Liver (tissue), 8 donors: ENCODE measurements at regions not wholly inside any gene's neighbourhood (a gene's known extent, or its start where the extent isn't known, plus 50 kb on each side); places are given as distances from the start of the nearest gene placed in this dataset.
"Not testable (repeated sequence)": the region's sequence is repeated elsewhere in the genome, so short reads cannot be mapped to it uniquely, and the experiment has no call there.

Experiments
- DNase-seq: peaks from one replicate; pipeline ENCODE4 v3.0.0-alpha.2; 2017; ENCODE audit warnings: low spot score
- H3K27ac ChIP-seq, 2 donors: one replicate each; pipeline ENCODE4 v1.7.0; 2013; ENCODE audit warnings: inconsistent platforms in 2 of 2, low read length in 2 of 2, control low read depth in 1 of 2, low read depth in 1 of 2, mild to moderate bottlenecking in 1 of 2
- H3K27me3 ChIP-seq, 4 donors: one replicate each; pipeline versions ENCODE4 v1.6.1 to v1.7.0; 2013; ENCODE audit warnings: low read length in 3 of 4, inconsistent platforms in 1 of 4, mild to moderate bottlenecking in 1 of 4, moderate library complexity in 1 of 4; ENCODE audit not compliant: control insufficient read depth in 4 of 4, insufficient read depth in 4 of 4
- H3K36me3 ChIP-seq, 4 donors: one replicate each; pipeline versions ENCODE4 v1.6.1 to v1.7.0; 2013; ENCODE audit warnings: low read length in 3 of 4, mild to moderate bottlenecking in 3 of 4, low read depth in 1 of 4, moderate library complexity in 1 of 4; ENCODE audit not compliant: control insufficient read depth in 4 of 4, insufficient read depth in 3 of 4
- H3K4me1 ChIP-seq, 4 donors: one replicate each; pipeline versions ENCODE4 v1.6.1 to v1.7.0; 2013; ENCODE audit warnings: low read length in 3 of 4, mild to moderate bottlenecking in 3 of 4, moderate library complexity in 1 of 4; ENCODE audit not compliant: control insufficient read depth in 4 of 4, insufficient read depth in 4 of 4
- H3K4me3 ChIP-seq, 3 donors: one replicate each; pipeline versions ENCODE4 v1.6.1 to v1.7.0; 2013; ENCODE audit warnings: low read length in 3 of 3, control low read depth in 1 of 3, low read depth in 1 of 3, mild to moderate bottlenecking in 1 of 3
- H3K9ac ChIP-seq, 2 donors: one replicate each; pipeline ENCODE4 v1.7.0; 2013; ENCODE audit warnings: low read length in 2 of 2, mild to moderate bottlenecking in 2 of 2, moderate library complexity in 2 of 2, control low read depth in 1 of 2, low read depth in 1 of 2
- H3K9me3 ChIP-seq, 4 donors: one replicate each; pipeline versions ENCODE4 v1.6.1 to v1.7.0; 2013; ENCODE audit warnings: low read length in 3 of 4; ENCODE audit not compliant: control insufficient read depth in 4 of 4
- CTCF ChIP-seq: fragments of 150-350 bp; IDR thresholded peaks from 2 replicates; pipeline ENCODE4 v1.5.1; 2017; ENCODE audit warnings: improper control_type of control experiment, low read depth, low read length; ENCODE audit not compliant: missing input control
- EGR1 ChIP-seq, 2 donors: IDR thresholded peaks; 2 replicates each; pipeline ENCODE4 v1.6.1; 2016 to 2018; ENCODE audit warnings: antibody characterized with exemption in 2 of 2, low read depth in 2 of 2
- FOXA2 ChIP-seq: IDR thresholded peaks from 2 replicates; pipeline ENCODE4 v1.6.1; 2016; ENCODE audit warnings: antibody characterized with exemption
- HNF4A ChIP-seq, 2 donors: conservative IDR thresholded peaks; 2 replicates each; pipeline ENCODE4 v1.6.1; 2016; ENCODE audit warnings: antibody characterized with exemption in 2 of 2, mild to moderate bottlenecking in 2 of 2
- MAX ChIP-seq: IDR thresholded peaks from 2 replicates; pipeline ENCODE4 v1.6.1; 2016; ENCODE audit warnings: antibody characterized with exemption
- NR2F2 ChIP-seq: IDR thresholded peaks from 2 replicates; pipeline ENCODE4 v1.6.1; 2016; ENCODE audit warnings: antibody characterized with exemption
- RAD21 ChIP-seq, 2 donors: IDR thresholded peaks; 2 replicates each; pipeline ENCODE4 v1.6.1; 2016; ENCODE audit warnings: antibody characterized with exemption in 2 of 2, mild to moderate bottlenecking in 2 of 2
- REST ChIP-seq: IDR thresholded peaks from 2 replicates; pipeline ENCODE4 v1.6.1; 2016; ENCODE audit warnings: antibody characterized with exemption, mild to moderate bottlenecking
- RXRA ChIP-seq, 2 donors: IDR thresholded peaks; 2 replicates each; pipeline ENCODE4 v1.6.1; 2017 to 2018; ENCODE audit warnings: antibody characterized with exemption in 2 of 2, mild to moderate bottlenecking in 1 of 2
- SP1 ChIP-seq: IDR thresholded peaks from 2 replicates; pipeline ENCODE4 v1.6.1; 2018; ENCODE audit warnings: antibody characterized with exemption, mild to moderate bottlenecking
- TAF1 ChIP-seq: conservative IDR thresholded peaks from 2 replicates; pipeline ENCODE4 v1.6.1; 2016; ENCODE audit warnings: antibody characterized with exemption, mild to moderate bottlenecking
- YY1 ChIP-seq: IDR thresholded peaks from 2 replicates; pipeline ENCODE4 v1.6.1; 2016; ENCODE audit warnings: antibody characterized with exemption, mild to moderate bottlenecking
- ZBTB33 ChIP-seq: IDR thresholded peaks from 2 replicates; pipeline ENCODE4 v1.6.1; 2016; ENCODE audit warnings: antibody characterized with exemption
- WGBS: extraction: QIAGEN DNeasy Blood & Tissue Kit; methylation state at CpG from one replicate; pipeline ENCODE4 v1.1.7; 2013; 5-methylcytosine and 5-hydroxymethylcytosine counted together
- TF ChIP-seq, protein P1 (sequence below): IDR thresholded peaks from 2 replicates; pipeline ENCODE4 v1.6.1; 2016; ENCODE audit warnings: antibody characterized with exemption
- donor health status: healthy.
- donor health status: healthy.
- donor health status: healthy.
- donor health status: healthy.
- donor health status: healthy.

- H3K9ac ChIP-seq, result no peak overlapping the region
- no peaks in the 10 kb centered on the region for H3K4me1 ChIP-seq
- H3K36me3 ChIP-seq, result no peaks in the 10 kb centered on the region
- no peak for DNase-seq
- TF ChIP-seq MAX, result no peak
- no peak for TF ChIP-seq RAD21 (IDR thresholded peaks at IDR 0.05)
- no peak for TF ChIP-seq CTCF
- TF ChIP-seq FOXA2, result no peak
- no peak for TF ChIP-seq EGR1 (IDR thresholded peaks at IDR 0.05; ENCODE audit: low read depth in 2 of 2)
- TF ChIP-seq ZBTB33, result no peak
- TF ChIP-seq, protein P1, sequence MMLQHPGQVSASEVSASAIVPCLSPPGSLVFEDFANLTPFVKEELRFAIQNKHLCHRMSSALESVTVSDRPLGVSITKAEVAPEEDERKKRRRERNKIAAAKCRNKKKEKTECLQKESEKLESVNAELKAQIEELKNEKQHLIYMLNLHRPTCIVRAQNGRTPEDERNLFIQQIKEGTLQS, result no peak
- H3K27me3 ChIP-seq, result no peaks in the 10 kb centered on the region
- no peaks in the 10 kb centered on the region for H3K9me3 ChIP-seq
- 82% methylated on average over 5 of the region's 5 CpGs for WGBS
- H3K4me3 ChIP-seq, result no peak overlapping the region
- H3K27ac ChIP-seq, result no peak overlapping the region
Observed at GRCh38 chr5:74441616-74442015, 198.9 kb downstream of the ENC1 start.

- Histone ChIP-seq H3K36me3 (no peaks in the 10 kb centered on the region), H3K4me1 (no peaks in the 10 kb centered on the region), H3K9ac (no peak overlapping the region), H3K27ac (no peak overlapping the region), H3K4me3 (no peak overlapping the region), H3K27me3 (no peaks in the 10 kb centered on the region), H3K9me3 (no peaks in the 10 kb centered on the region)
- 89% methylated on average over 2 of the region's 2 CpGs for WGBS
- TF ChIP-seq MAX, result no peak
- TF ChIP-seq RXRA (IDR thresholded peaks at IDR 0.05), result no peak
- TF ChIP-seq RAD21 (IDR thresholded peaks at IDR 0.05), result no peak
- TF ChIP-seq SP1, result no peak
- TF ChIP-seq, protein P1, result no peak
- no peak for TF ChIP-seq TAF1
- no peak for TF ChIP-seq ZBTB33
- no peak for TF ChIP-seq NR2F2
- TF ChIP-seq REST, result no peak
- no peak for TF ChIP-seq YY1
- TF ChIP-seq HNF4A (conservative IDR thresholded peaks at IDR 0.05), result no peak
- DNase-seq, result no peak
Observed at GRCh38 chr5:74440341-74440740, 200.2 kb downstream of the ENC1 start.

- not testable (repeated sequence) for DNase-seq, H3K9me3 ChIP-seq
Observed at GRCh38 chr5:74437870-74438269, 202.7 kb downstream of the ENC1 start.

More at GRCh38 chr5:74437870-74438269, 202.7 kb downstream of the ENC1 start:
- H3K9ac ChIP-seq, H3K36me3 ChIP-seq, H3K4me1 ChIP-seq, H3K4me3 ChIP-seq, H3K27me3 ChIP-seq, H3K27ac ChIP-seq: not testable (repeated sequence)
- 84% methylated on average over 2 of the region's 2 CpGs for WGBS
